Panc1 (cell line): ENCODE measurements at regions not wholly inside any gene's neighbourhood (a gene's known extent, or its start where the extent isn't known, plus 50 kb on each side); places are given as distances from the start of the nearest gene placed in this dataset.

ENCODE experiments used
- ATAC-seq: fragments of 200-7000 bp; cut with Tn5 transposase; 2 replicates; pipeline ENCODE4 v1.9.1; 2020; ENCODE audit warnings: mild to moderate bottlenecking, moderate library complexity
- BruUV-seq: library from RNA; stranded (reverse); fragments of 400-500 nt; replicated peaks from 2 replicates; lab custom pipeline; 2021; lab: Mats Ljungman, UMichigan
- CTCF ChIA-PET: fragments of 300-600 bp; sonication (Branson Sonifier 250); formaldehyde crosslinking; loops from one replicate; lab custom pipeline; 2022; ENCODE audit warnings: antibody characterized with exemption; lab: Charles Lee
- POLR2A ChIA-PET: fragments of 300-600 bp; sonication (Branson Sonifier 250); formaldehyde crosslinking; loops from one replicate; lab custom pipeline; 2022; ENCODE audit warnings: antibody characterized with exemption; lab: Charles Lee
- DNase-seq: peaks from one replicate; pipeline ENCODE4 v3.0.0-alpha.2; 2010; ENCODE audit warnings: low read depth, low spot score
- H3K27ac ChIP-seq: 2 replicates; pipeline ENCODE4 v1.5.1; 2011; ENCODE audit warnings: mild to moderate bottlenecking, low read length, inconsistent platforms
- H3K27me3 ChIP-seq: fragments of 200-500 bp; sonication (Bioruptor generic); 2 replicates; pipeline ENCODE4 v1.6.0; 2014; ENCODE audit warnings: low read length, inconsistent platforms; ENCODE audit not compliant: control insufficient read depth, insufficient read depth
- H3K36me3 ChIP-seq: fragments of 200-500 bp; sonication (Bioruptor generic); 2 replicates; pipeline ENCODE4 v1.5.1; 2014; ENCODE audit warnings: inconsistent platforms, mild to moderate bottlenecking, low read length, moderate library complexity; ENCODE audit not compliant: control insufficient read depth, insufficient read depth
- H3K4me1 ChIP-seq: 2 replicates; pipeline ENCODE4 v1.5.1; 2011; ENCODE audit warnings: inconsistent platforms, mild to moderate bottlenecking, low read length, moderate library complexity; ENCODE audit not compliant: control insufficient read depth, insufficient read depth
- H3K4me3 ChIP-seq, 2 experiments: 2 replicates each; pipeline ENCODE4 v1.5.1; 2011 to 2012; ENCODE audit warnings: low read depth in 2 of 2, low read length in 2 of 2, mild to moderate bottlenecking in 2 of 2, inconsistent platforms in 1 of 2, moderate library complexity in 1 of 2
- H3K9me3 ChIP-seq: fragments of 200-500 bp; sonication (Bioruptor generic); 2 replicates; pipeline ENCODE4 v1.5.1; 2014; ENCODE audit warnings: low read depth, mild to moderate bottlenecking, inconsistent platforms, low read length, moderate library complexity; ENCODE audit not compliant: control insufficient read depth, insufficient read depth
- POLR2AphosphoS5 ChIP-seq: IDR thresholded peaks from 2 replicates; pipeline ENCODE4 v1.6.1; 2012; ENCODE audit warnings: mild to moderate bottlenecking, low read depth, low read length, moderate library complexity
- SIN3A ChIP-seq: IDR thresholded peaks from 2 replicates; pipeline ENCODE4 v1.6.1; 2012; ENCODE audit warnings: low read depth, mild to moderate bottlenecking, low read length, moderate library complexity, borderline replicate concordance; ENCODE audit not compliant: insufficient read depth
- TCF7L2 ChIP-seq: IDR thresholded peaks from 2 replicates; pipeline ENCODE4 v1.6.1; 2011; ENCODE audit warnings: mild to moderate bottlenecking, low read depth, low read length, inconsistent platforms
- in situ Hi-C: cut with HindIII; loops from 2 replicates; pipeline ENCODE4 v1.10.0; 2016; ENCODE audit warnings: low sequenced_read_pairs, low pct_unique_long_range_greater_than_20kb
- intact Hi-C: fragments of 100-400 bp; cut with micrococcal nuclease; formaldehyde crosslinking; loops from one replicate; pipeline ENCODE4 v1.10.0; 2022; ENCODE audit not compliant: unreplicated experiment
- TF ChIP-seq, protein P1 (sequence below), 2 experiments: IDR thresholded peaks; 2 replicates each; pipeline ENCODE4 v1.6.1; 2011 to 2012; ENCODE audit warnings: low read depth in 2 of 2, control low read depth in 1 of 2, low read length in 1 of 2, mild to moderate bottlenecking in 1 of 2, moderate library complexity in 1 of 2; ENCODE audit not compliant: insufficient read depth in 1 of 2
- TF ChIP-seq, protein P2 (sequence below): fragments of 450-650 bp; IDR thresholded peaks from 2 replicates; pipeline ENCODE4 v1.5.1; 2017; ENCODE audit warnings: mild to moderate bottlenecking

DNA sequence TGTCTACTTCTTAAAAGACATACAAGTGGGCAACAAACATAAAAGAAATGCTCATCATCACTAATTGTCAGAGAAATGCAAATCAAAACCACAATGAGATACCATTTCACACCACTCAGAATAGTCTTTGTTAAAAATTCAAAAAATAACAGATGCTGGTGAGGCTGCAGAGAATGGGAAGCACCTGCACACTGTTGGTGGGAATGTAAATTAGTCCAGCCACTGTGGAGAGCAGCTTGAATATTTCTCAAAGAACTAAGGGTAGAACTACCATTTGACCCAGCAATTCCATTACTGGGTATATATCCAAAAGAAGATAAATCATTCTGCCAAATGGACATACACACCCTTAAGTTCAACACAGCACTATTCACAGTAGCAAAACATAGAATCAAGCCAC is 61.8 kb upstream of the STEAP1 start:
- H3K27me3 ChIP-seq = no peaks in the 10 kb centered on the region
- no peaks in the 10 kb centered on the region for H3K4me1 ChIP-seq
- ChIA-PET POLR2A (no interaction called here), CTCF (no interaction called here)
- intact Hi-C loops (no loop called here), in situ Hi-C loops (no loop called here)
- H3K27ac ChIP-seq = no peak overlapping the region
- no TSS peak for BruUV-seq
- no peak for TF ChIP-seq POLR2AphosphoS5
- TF ChIP-seq SIN3A = no peak
- no peaks in the 10 kb centered on the region for H3K36me3 ChIP-seq
- DNase-seq = no peak
- no peak for ATAC-seq
- no peak overlapping the region for H3K4me3 ChIP-seq
- H3K9me3 ChIP-seq = no peaks in the 10 kb centered on the region

DNA sequence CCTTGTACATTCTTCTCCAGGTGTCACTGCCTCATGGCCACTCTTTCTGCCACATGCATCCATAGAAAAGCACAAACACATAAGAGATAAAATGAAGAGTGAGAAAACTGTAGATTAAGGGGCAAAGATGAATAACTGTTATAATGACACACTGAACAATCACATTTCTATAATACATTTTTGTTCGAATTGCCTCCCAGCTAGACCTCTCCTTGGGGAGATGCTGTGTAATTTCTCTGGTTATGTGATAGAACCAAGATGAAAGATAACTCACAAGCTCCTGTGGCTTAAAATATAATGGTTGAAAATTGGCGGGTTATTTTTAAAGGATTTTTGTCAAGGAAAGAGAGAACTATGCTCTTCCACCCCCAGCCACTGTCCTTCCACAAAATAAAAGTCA is 60.2 kb upstream of the STEAP1 start:
- H3K36me3 ChIP-seq = no peaks in the 10 kb centered on the region
- POLR2A ChIA-PET = no interaction called here
- no peaks in the 10 kb centered on the region for H3K27me3 ChIP-seq
- H3K4me3 ChIP-seq = no peak overlapping the region
- no peak overlapping the region for H3K27ac ChIP-seq
- CTCF ChIA-PET = no interaction called here
- no peak for TF ChIP-seq SIN3A
- TF ChIP-seq POLR2AphosphoS5 = no peak
- TF ChIP-seq, protein P1, sequence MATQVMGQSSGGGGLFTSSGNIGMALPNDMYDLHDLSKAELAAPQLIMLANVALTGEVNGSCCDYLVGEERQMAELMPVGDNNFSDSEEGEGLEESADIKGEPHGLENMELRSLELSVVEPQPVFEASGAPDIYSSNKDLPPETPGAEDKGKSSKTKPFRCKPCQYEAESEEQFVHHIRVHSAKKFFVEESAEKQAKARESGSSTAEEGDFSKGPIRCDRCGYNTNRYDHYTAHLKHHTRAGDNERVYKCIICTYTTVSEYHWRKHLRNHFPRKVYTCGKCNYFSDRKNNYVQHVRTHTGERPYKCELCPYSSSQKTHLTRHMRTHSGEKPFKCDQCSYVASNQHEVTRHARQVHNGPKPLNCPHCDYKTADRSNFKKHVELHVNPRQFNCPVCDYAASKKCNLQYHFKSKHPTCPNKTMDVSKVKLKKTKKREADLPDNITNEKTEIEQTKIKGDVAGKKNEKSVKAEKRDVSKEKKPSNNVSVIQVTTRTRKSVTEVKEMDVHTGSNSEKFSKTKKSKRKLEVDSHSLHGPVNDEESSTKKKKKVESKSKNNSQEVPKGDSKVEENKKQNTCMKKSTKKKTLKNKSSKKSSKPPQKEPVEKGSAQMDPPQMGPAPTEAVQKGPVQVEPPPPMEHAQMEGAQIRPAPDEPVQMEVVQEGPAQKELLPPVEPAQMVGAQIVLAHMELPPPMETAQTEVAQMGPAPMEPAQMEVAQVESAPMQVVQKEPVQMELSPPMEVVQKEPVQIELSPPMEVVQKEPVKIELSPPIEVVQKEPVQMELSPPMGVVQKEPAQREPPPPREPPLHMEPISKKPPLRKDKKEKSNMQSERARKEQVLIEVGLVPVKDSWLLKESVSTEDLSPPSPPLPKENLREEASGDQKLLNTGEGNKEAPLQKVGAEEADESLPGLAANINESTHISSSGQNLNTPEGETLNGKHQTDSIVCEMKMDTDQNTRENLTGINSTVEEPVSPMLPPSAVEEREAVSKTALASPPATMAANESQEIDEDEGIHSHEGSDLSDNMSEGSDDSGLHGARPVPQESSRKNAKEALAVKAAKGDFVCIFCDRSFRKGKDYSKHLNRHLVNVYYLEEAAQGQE (IDR thresholded peaks at IDR 0.05; ENCODE audit: insufficient read depth in 1 of 2, low read depth in 2 of 2, low read length in 1 of 2) = no peak
- TF ChIP-seq, protein P2, sequence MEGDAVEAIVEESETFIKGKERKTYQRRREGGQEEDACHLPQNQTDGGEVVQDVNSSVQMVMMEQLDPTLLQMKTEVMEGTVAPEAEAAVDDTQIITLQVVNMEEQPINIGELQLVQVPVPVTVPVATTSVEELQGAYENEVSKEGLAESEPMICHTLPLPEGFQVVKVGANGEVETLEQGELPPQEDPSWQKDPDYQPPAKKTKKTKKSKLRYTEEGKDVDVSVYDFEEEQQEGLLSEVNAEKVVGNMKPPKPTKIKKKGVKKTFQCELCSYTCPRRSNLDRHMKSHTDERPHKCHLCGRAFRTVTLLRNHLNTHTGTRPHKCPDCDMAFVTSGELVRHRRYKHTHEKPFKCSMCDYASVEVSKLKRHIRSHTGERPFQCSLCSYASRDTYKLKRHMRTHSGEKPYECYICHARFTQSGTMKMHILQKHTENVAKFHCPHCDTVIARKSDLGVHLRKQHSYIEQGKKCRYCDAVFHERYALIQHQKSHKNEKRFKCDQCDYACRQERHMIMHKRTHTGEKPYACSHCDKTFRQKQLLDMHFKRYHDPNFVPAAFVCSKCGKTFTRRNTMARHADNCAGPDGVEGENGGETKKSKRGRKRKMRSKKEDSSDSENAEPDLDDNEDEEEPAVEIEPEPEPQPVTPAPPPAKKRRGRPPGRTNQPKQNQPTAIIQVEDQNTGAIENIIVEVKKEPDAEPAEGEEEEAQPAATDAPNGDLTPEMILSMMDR = no peak
- TF ChIP-seq TCF7L2 = no peak
- in situ Hi-C loops (no loop called here), intact Hi-C loops (no loop called here)
- no peak for ATAC-seq
- BruUV-seq = no TSS peak
- no peaks in the 10 kb centered on the region for H3K4me1 ChIP-seq
- DNase-seq = no peak
- no peaks in the 10 kb centered on the region for H3K9me3 ChIP-seq
